Tibial nerve (tissue), 4 donors: ENCODE measurements at regions not wholly inside any gene's neighbourhood (a gene's known extent, or its start where the extent isn't known, plus 50 kb on each side); places are given as distances from the start of the nearest gene placed in this dataset.

Source experiments
- EP300 ChIP-seq, 2 donors: sonication (generic); formaldehyde crosslinking; IDR thresholded peaks; one replicate each; pipeline ENCODE4 v1.6.1; 2017; ENCODE audit warnings: antibody characterized with exemption in 2 of 2, mild to moderate bottlenecking in 1 of 2
- POLR2A ChIP-seq, 2 donors: fragments of 450-650 bp; IDR thresholded peaks; one replicate each; pipeline ENCODE4 v1.6.1; 2017; ENCODE audit warnings: antibody characterized with exemption in 2 of 2, mild to moderate bottlenecking in 2 of 2, moderate library complexity in 2 of 2
- TF ChIP-seq, protein P1 (sequence below), 5 experiments: fragments of 200-600 bp in 3 of 5; fragments of 450-650 bp in 2 of 5; sonication (generic) in 3 of 5; IDR thresholded peaks; one replicate each; pipeline ENCODE4 v1.5.1; 2016 to 2019; ENCODE audit warnings: antibody characterized with exemption in 5 of 5, mild to moderate bottlenecking in 3 of 5, moderate library complexity in 2 of 5

DNA sequence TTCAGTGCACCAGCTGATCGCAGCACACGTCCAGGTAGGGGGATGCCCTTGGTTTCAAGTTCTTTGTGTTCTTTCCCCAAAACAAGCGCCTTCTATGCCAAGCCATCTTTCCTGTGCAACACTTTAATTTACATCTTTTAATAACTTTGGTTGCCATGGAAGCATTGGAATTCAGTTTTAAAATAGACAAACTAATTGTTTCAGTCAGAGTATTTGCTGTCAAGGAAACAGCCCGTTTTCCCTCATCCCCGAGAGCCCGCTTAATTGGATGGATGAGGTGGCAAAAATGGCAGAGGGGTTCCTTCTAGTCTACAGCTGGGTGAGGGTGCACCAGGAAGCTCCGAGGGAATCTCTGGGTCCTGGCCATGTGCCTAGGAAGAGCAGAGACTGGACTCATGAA lies 793.7 kb upstream of the EEF2KMT start:
- TF ChIP-seq, protein P1, sequence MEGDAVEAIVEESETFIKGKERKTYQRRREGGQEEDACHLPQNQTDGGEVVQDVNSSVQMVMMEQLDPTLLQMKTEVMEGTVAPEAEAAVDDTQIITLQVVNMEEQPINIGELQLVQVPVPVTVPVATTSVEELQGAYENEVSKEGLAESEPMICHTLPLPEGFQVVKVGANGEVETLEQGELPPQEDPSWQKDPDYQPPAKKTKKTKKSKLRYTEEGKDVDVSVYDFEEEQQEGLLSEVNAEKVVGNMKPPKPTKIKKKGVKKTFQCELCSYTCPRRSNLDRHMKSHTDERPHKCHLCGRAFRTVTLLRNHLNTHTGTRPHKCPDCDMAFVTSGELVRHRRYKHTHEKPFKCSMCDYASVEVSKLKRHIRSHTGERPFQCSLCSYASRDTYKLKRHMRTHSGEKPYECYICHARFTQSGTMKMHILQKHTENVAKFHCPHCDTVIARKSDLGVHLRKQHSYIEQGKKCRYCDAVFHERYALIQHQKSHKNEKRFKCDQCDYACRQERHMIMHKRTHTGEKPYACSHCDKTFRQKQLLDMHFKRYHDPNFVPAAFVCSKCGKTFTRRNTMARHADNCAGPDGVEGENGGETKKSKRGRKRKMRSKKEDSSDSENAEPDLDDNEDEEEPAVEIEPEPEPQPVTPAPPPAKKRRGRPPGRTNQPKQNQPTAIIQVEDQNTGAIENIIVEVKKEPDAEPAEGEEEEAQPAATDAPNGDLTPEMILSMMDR (IDR thresholded peaks at IDR 0.05) = no peak
- TF ChIP-seq EP300 (IDR thresholded peaks at IDR 0.05) (no peak), POLR2A (IDR thresholded peaks at IDR 0.05) (no peak)
